DND-41 (cell line): ENCODE measurements at regions not wholly inside any gene's neighbourhood (a gene's known extent, or its start where the extent isn't known, plus 50 kb on each side); places are given as distances from the start of the nearest gene placed in this dataset.

Experiments used
- ATAC-seq: fragments of 200-7000 bp; cut with Tn5 transposase; 3 replicates; pipeline ENCODE4 v1.9.1; 2021; ENCODE audit warnings: low read depth; ENCODE audit not compliant: insufficient read depth
- DNase-seq: peaks from one replicate; pipeline ENCODE4 v3.0.0-alpha.2; 2020
- H2AFZ ChIP-seq: 2 replicates; pipeline ENCODE4 v1.6.0; 2012; ENCODE audit warnings: low read depth, low read length
- H3K27ac ChIP-seq: 2 replicates; pipeline ENCODE4 v1.5.1; 2012; ENCODE audit warnings: low read length, inconsistent platforms
- H3K27me3 ChIP-seq: fragments of 200-600 bp; sonication (generic); 2 replicates; pipeline ENCODE4 v1.6.0; 2012; ENCODE audit warnings: low read length, mild to moderate bottlenecking, inconsistent platforms; ENCODE audit not compliant: insufficient read depth, poor library complexity
- H3K36me3 ChIP-seq: 2 replicates; pipeline ENCODE4 v1.5.1; 2012; ENCODE audit warnings: low read length, inconsistent platforms; ENCODE audit not compliant: insufficient read depth
- H3K4me1 ChIP-seq: 2 replicates; pipeline ENCODE4 v1.5.1; 2012; ENCODE audit warnings: mild to moderate bottlenecking, low read length; ENCODE audit not compliant: insufficient read depth
- H3K4me2 ChIP-seq: 2 replicates; pipeline ENCODE4 v1.6.0; 2012; ENCODE audit warnings: mild to moderate bottlenecking, moderate library complexity, low read length, inconsistent platforms; ENCODE audit not compliant: insufficient read depth
- H3K4me3 ChIP-seq, 2 experiments: fragments of 200-600 bp in 1 of 2; shearing (Covaris generic) in 1 of 2; 2 replicates each; pipeline ENCODE4 v1.5.1; 2012 to 2016; ENCODE audit warnings: inconsistent platforms in 2 of 2, low read length in 2 of 2, mild to moderate bottlenecking in 2 of 2, low read depth in 1 of 2, moderate library complexity in 1 of 2
- H3K79me2 ChIP-seq: 2 replicates; pipeline ENCODE4 v1.6.0; 2012; ENCODE audit warnings: low read length, inconsistent platforms; ENCODE audit not compliant: insufficient read depth
- H3K9ac ChIP-seq: 2 replicates; pipeline ENCODE4 v1.6.0; 2012; ENCODE audit warnings: low read depth, mild to moderate bottlenecking, inconsistent platforms, low read length, moderate library complexity
- H3K9me3 ChIP-seq: 2 replicates; pipeline ENCODE4 v1.5.1; 2012; ENCODE audit warnings: low read length, moderate library complexity, mild to moderate bottlenecking, inconsistent platforms; ENCODE audit not compliant: insufficient read depth, severe bottlenecking
- H4K20me1 ChIP-seq: 2 replicates; pipeline ENCODE4 v1.6.0; 2012; ENCODE audit warnings: low read length; ENCODE audit not compliant: insufficient read depth
- CTCF ChIP-seq: IDR thresholded peaks from 2 replicates; pipeline ENCODE4 v1.5.1; 2012; ENCODE audit warnings: borderline replicate concordance, low read length, moderate library complexity, mild to moderate bottlenecking; ENCODE audit not compliant: poor library complexity, severe bottlenecking; ENCODE audit errors: extremely low read depth
- EZH2 ChIP-seq: IDR thresholded peaks from 3 replicates; pipeline ENCODE4 v1.6.1; 2012; ENCODE audit warnings: borderline replicate concordance, low read depth, mild to moderate bottlenecking, moderate library complexity, low read length, inconsistent platforms; ENCODE audit not compliant: severe bottlenecking

- TF ChIP-seq CTCF (no peak), EZH2 (no peak)
- no peaks in the 10 kb centered on the region for H3K4me1 ChIP-seq
- ATAC-seq, result no peak
- no peak overlapping the region for H2AFZ ChIP-seq
- no peak overlapping the region for H3K4me3 ChIP-seq
- H3K36me3 ChIP-seq, result no peaks in the 10 kb centered on the region
- H3K27ac ChIP-seq, result no peak overlapping the region
- H3K9ac ChIP-seq, result no peak overlapping the region
- H4K20me1 ChIP-seq, result no peaks in the 10 kb centered on the region
- H3K9me3 ChIP-seq, result no peaks in the 10 kb centered on the region
- DNase-seq, result no peak
- no peaks in the 10 kb centered on the region for H3K27me3 ChIP-seq
- H3K79me2 ChIP-seq, result no peaks in the 10 kb centered on the region
- no peak overlapping the region for H3K4me2 ChIP-seq
These were observed 1318.5 kb downstream of the STIM2 start for GRCh38 chr4:28179126-28179525.

DNA sequence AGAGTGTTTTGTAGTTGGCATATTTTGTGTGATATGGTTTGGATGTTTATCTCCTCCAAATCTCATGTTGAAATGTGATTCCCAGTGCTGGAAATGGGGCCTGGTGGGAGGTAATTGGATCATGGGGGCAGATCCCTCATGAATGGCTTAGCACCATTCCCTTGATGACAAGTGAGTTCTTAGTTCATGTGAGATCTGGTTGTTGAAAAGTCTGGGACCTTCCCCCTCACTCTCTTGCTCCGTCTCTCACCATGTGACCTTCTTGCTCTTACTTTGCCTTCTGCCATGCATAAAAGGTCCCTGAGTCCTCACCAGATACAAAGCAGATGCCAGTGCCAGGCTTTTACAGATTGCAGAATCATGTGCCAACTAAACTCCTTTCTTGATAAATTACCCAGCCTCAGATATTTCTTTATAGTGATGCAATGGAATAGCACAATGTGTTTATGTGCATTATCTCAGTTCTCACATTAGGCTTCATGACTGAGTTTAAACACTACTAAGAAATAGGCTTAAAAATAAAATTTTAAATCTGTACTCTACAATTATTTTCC is 1348.8 kb downstream of the STIM2 start:
- Histone ChIP-seq H3K4me2 (no peak overlapping the region), H3K4me3 (no peak overlapping the region), H3K79me2 (no peaks in the 10 kb centered on the region), H4K20me1 (no peaks in the 10 kb centered on the region), H2AFZ (no peak overlapping the region), H3K27me3 (no peaks in the 10 kb centered on the region), H3K9ac (no peak overlapping the region), H3K4me1 (no peaks in the 10 kb centered on the region), H3K27ac (no peak overlapping the region), H3K9me3 (no peaks in the 10 kb centered on the region), H3K36me3 (no peaks in the 10 kb centered on the region)
- DNase-seq (no peak), ATAC-seq (no peak)
- TF ChIP-seq EZH2 (no peak), CTCF (no peak)

DNA sequence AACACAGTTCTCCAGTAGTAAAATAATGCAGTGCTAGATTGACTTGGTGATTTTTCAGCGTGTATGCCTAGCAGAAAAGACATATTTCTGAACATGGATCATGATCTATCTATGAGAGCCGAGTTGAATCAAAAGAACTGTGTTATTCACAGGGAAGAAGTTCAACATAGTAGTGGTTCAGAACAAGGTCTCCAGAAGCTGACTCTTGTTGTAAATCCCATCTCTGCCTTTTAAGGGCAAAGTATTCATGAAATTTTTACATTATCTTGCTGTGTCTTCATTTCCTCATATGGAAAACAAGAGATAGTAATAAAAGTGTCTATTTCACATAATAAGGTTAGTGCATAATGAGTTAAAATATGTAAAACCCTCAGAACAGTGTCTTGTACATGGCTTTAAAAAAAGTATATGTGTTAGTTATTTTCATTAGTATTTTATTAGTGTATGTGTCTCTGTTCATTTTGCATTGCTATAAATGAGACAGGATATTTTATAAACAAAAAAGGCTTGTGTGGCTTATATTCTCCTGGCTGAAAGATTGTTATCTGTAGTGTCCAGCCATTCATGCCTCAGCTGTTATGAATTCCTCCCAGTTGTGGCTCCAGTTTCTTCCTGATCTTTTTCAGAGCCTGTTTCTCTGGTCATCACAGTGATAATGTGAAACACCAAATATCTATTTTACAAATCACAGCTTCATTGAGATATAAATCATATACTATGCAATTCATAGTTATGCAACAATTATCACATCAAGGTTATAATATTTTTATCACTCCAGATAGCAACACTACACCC is 1351.2 kb downstream of the STIM2 start:
- H2AFZ ChIP-seq, result no peak overlapping the region
- H3K27ac ChIP-seq, result no peak overlapping the region
- TF ChIP-seq EZH2, result no peak
- no peak for TF ChIP-seq CTCF
- DNase-seq (no peak), ATAC-seq (no peak)
- no peak overlapping the region for H3K9ac ChIP-seq
- H3K4me2 ChIP-seq, result no peak overlapping the region
- H3K9me3 ChIP-seq, result no peaks in the 10 kb centered on the region
- H3K79me2 ChIP-seq, result no peaks in the 10 kb centered on the region
- H3K4me1 ChIP-seq, result no peaks in the 10 kb centered on the region
- H3K36me3 ChIP-seq, result no peaks in the 10 kb centered on the region
- H3K4me3 ChIP-seq, result no peak overlapping the region
- H3K27me3 ChIP-seq, result no peaks in the 10 kb centered on the region
- no peaks in the 10 kb centered on the region for H4K20me1 ChIP-seq
